ENCODE measurements at regions not wholly inside any gene's neighbourhood (a gene's known extent, or its start where the extent isn't known, plus 50 kb on each side); places are given as distances from the start of the nearest gene placed in this dataset.
A peak's percentile ranks its signal among the peaks of the same experiment; 100 is the strongest.

DNA sequence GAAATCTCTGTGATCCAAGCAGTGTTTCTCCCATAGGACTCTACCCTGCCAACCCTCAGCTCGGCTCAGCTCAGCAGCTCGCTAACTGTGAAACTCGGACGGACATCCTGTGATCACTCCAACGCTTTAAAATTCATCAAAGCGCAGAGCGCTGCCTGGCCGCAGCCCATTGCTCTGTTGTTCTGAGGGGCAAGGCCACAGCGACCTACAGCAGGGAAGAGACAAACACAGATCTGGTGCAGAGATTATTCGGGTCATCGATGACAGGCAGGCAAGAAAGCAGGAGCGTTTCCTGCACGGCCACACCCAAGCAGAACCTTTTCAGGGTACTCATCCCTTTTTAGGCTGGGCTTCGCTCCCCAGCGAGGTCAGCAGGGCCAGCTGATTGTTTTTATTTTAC lies 72.1 kb downstream of the INSIG1 start:
- Histone ChIP-seq H3K27me3 (peaks cover 28 to 74% (median 52%) of the 10 kb centered on the region in 3 donors), H3K4me1 (peaks cover 32 to 33% (median 32%) of the 10 kb centered on the region in 4 donors), H3K36me3 (no peaks in the 10 kb centered on the region), H3K4me3 (no peak overlapping the region), H3K27ac (no peak overlapping the region), H3K9me3 (no peaks in the 10 kb centered on the region)
- intact Hi-C loops (cut with DNase I; ENCODE audit: low total_unique reads) = no loop called here
- WGBS, 5 donors = 40 to 55% (median 48%) methylated on average over 15 of the region's 15 CpGs
- TF ChIP-seq, protein P1, sequence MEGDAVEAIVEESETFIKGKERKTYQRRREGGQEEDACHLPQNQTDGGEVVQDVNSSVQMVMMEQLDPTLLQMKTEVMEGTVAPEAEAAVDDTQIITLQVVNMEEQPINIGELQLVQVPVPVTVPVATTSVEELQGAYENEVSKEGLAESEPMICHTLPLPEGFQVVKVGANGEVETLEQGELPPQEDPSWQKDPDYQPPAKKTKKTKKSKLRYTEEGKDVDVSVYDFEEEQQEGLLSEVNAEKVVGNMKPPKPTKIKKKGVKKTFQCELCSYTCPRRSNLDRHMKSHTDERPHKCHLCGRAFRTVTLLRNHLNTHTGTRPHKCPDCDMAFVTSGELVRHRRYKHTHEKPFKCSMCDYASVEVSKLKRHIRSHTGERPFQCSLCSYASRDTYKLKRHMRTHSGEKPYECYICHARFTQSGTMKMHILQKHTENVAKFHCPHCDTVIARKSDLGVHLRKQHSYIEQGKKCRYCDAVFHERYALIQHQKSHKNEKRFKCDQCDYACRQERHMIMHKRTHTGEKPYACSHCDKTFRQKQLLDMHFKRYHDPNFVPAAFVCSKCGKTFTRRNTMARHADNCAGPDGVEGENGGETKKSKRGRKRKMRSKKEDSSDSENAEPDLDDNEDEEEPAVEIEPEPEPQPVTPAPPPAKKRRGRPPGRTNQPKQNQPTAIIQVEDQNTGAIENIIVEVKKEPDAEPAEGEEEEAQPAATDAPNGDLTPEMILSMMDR (IDR thresholded peaks at IDR 0.05) = no peak
- TF ChIP-seq EP300 (IDR thresholded peaks at IDR 0.05) = no peak
- no peak for TF ChIP-seq POLR2AphosphoS5 (IDR thresholded peaks at IDR 0.05)
- TF ChIP-seq POLR2A (IDR thresholded peaks at IDR 0.05) = no peak
- no peak for DNase-seq

DNA sequence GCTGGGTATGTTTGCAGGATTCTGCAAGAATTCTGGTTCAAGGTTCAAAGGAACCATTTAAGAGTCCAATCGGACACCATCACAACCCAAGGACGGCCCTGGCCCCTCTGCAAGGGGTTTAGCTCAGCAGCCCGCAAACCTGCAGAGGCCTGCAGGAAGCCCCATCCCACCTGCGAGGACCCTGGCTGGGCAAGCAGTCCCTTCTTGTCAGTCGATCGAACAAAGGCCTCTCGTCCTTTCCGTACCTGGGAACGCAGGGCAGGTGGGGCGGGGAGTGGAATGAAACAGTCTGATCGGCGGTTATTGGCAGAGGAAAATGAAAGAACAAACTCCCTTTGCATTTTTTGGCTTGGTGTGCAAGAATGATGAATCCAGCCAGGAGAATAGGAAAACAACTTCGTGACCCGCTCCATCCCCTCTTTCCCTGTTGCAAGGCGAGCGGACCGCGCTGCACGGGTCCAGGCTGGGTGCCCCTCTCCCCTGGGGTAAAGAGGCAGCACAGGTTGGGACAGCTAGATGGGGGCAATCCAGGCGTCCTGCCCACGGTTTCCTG lies 73.7 kb downstream of the INSIG1 start:
- TF ChIP-seq POLR2AphosphoS5 (IDR thresholded peaks at IDR 0.05) (no peak), EP300 (IDR thresholded peaks at IDR 0.05) (no peak), POLR2A (IDR thresholded peaks at IDR 0.05) (no peak)
- TF ChIP-seq, protein P1 (IDR thresholded peaks at IDR 0.05) = no peak
- Histone ChIP-seq H3K36me3 (no peaks in the 10 kb centered on the region), H3K27me3 (peaks cover 40 to 81% (median 62%) of the 10 kb centered on the region in 3 donors), H3K4me3 (no peak overlapping the region), H3K27ac (no peak overlapping the region), H3K9me3 (no peaks in the 10 kb centered on the region), H3K4me1 (peaks cover 39 to 48% (median 43%) of the 10 kb centered on the region in 4 donors)
- WGBS, 5 donors = 15 to 17% (median 16%) methylated on average over 20 to 21 of the region's 21 CpGs
- intact Hi-C loops (cut with DNase I; ENCODE audit: low total_unique reads) = no loop called here
- no peak for DNase-seq

DNA sequence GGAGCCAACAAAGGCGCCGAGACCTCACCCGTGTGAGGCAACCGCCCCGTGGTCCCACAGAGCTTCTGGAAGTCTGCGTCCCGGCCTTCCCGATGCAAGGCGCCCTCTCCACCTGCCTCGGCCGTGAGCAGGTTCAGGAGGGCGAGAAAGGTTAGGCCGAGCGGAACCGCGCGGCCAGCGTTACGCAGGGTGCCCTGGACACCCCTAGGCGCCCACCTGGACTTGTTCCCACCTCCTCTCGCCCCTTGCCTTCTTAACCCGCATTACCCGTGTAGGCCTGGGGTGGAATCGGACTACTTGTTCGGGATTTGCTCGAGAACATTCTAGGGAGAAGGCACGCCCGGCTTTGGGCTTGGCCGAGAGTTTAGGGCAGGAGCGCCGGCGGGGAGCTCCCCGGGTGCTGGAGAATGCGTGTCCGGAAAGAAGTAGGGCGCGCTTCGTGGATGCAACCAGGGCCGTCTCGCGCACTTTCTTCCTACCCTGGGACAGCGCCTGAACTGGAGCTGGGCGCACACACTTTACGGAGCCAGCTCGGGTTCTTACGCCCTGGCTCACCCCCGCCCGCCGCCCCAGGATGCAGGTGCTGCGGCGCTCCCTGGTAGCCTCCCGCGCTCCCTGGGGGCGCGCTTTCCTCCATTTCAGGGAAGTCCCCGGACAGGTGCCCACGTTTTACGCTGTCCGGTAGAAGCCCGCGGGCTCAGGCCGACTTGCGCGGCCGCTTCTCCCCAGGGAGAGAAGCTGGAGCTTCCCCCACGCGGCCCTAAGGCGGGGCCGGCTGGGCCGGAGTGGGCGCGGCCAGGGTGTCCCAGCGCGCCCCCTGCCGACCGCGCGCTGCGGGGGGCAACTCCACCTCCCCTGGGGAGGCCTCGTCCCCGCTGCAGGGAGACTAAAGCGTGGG lies 74.5 kb downstream of the INSIG1 start:
- H3K27ac ChIP-seq = no peak overlapping the region
- intact Hi-C loops (cut with DNase I; ENCODE audit: low total_unique reads) = no loop called here
- H3K36me3 ChIP-seq = no peaks in the 10 kb centered on the region
- peaks cover 40 to 88% (median 68%) of the 10 kb centered on the region in 3 donors for H3K27me3 ChIP-seq
- peak in 1 of 2 donors; percentile 38 for DNase-seq
- WGBS, 5 donors = 3 to 4% (median 3%) methylated on average over 56 to 82 of the region's 82 CpGs
- peak overlapping the region in 2 of 4 donors; percentile 31 to 38 for H3K4me3 ChIP-seq
- H3K4me1 ChIP-seq = peaks cover 39 to 48% (median 43%) of the 10 kb centered on the region in 4 donors
- TF ChIP-seq POLR2A (IDR thresholded peaks at IDR 0.05) = no peak
- TF ChIP-seq, protein P1 (IDR thresholded peaks at IDR 0.05) = peak in 2 of 7 experiments; percentile 16 to 21
- H3K9me3 ChIP-seq = no peaks in the 10 kb centered on the region

DNA sequence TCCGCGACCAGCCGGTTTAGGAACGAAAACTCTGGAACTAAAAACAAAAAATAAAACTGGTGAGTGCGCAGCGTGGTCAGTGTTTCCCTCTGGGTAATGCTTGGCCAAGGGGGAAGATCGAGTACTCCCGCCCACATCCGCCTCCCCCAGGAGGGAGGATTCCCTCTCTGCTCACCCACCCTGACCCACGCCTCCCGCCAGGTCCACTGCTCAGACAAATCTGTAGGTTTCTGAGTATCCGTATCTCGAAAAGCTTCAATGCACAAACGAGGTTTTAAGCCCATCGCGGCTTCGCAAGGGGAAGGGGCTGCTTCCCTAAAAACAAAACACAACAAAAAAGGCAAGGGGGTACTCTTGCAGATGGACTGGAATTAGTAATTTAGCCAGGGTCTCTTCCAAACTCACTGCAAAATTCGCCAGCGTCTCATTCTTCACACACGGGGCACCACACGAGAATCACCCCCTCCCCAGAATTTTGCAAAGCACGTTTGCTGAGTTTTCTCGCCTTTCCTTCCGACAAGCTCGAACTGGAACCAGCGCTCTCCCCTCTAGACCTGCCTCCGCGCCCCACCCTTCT lies 75.2 kb downstream of the INSIG1 start:
- intact Hi-C loops (cut with DNase I; ENCODE audit: low total_unique reads) = no loop called here
- H3K27me3 ChIP-seq = peaks cover 46 to 95% (median 75%) of the 10 kb centered on the region in 3 donors
- WGBS, 5 donors = 4 to 9% (median 7%) methylated on average over 20 to 28 of the region's 28 CpGs
- H3K9me3 ChIP-seq = no peaks in the 10 kb centered on the region
- no peak for DNase-seq
- H3K27ac ChIP-seq = no peak overlapping the region
- peaks cover 44 to 53% (median 50%) of the 10 kb centered on the region in 4 donors for H3K4me1 ChIP-seq
- TF ChIP-seq POLR2AphosphoS5 (IDR thresholded peaks at IDR 0.05) (no peak), EP300 (IDR thresholded peaks at IDR 0.05) (no peak), POLR2A (IDR thresholded peaks at IDR 0.05) (no peak)
- TF ChIP-seq, protein P1 (IDR thresholded peaks at IDR 0.05) = no peak
- H3K36me3 ChIP-seq = no peaks in the 10 kb centered on the region
- peak overlapping the region; percentile 22 to 43 (median 32) for H3K4me3 ChIP-seq
